Endothelial cell of umbilical vein (primary cell): ENCODE measurements at regions not wholly inside any gene's neighbourhood (a gene's known extent, or its start where the extent isn't known, plus 50 kb on each side); places are given as distances from the start of the nearest gene placed in this dataset.

Experiments
- BruUV-seq: library from RNA; stranded (reverse); fragments of 400-500 nt; replicated peaks from 2 replicates; lab custom pipeline; 2021; lab: Mats Ljungman, UMichigan
- CTCF ChIA-PET: fragments of 300-600, 350-600 bp; sonication (Branson Sonifier 250); formaldehyde crosslinking; loops from one replicate; lab custom pipeline; 2021; ENCODE audit warnings: antibody characterized with exemption, inconsistent platforms; lab: Charles Lee
- POLR2A ChIA-PET: fragments of 300-600, 350-600 bp; sonication (Branson Sonifier 250); formaldehyde crosslinking; loops from one replicate; lab custom pipeline; 2021; ENCODE audit warnings: antibody characterized with exemption, inconsistent platforms; lab: Charles Lee
- DNase-seq: peaks from one replicate; pipeline ENCODE4 v3.0.0-alpha.2; 2011; ENCODE audit warnings: low read depth, low spot score
- FAIRE-seq: peaks from 2 replicates; lab custom pipeline; 2011; peaks lifted over from hg19 to GRCh38; lab: Jason Lieb, UNC
- H2AFZ ChIP-seq: 2 replicates; pipeline ENCODE4 v1.6.0; 2012; ENCODE audit warnings: low read depth, low read length, control low read depth, inconsistent platforms
- H3K27ac ChIP-seq: 2 replicates; pipeline ENCODE4 v1.5.1; 2011; ENCODE audit warnings: low read depth, mild to moderate bottlenecking, control low read depth, low read length, moderate library complexity; ENCODE audit not compliant: insufficient read depth
- H3K27me3 ChIP-seq, 2 experiments: 2 replicates each; pipeline versions ENCODE4 v1.6.0 to v1.6.1; 2011; ENCODE audit warnings: low read length in 2 of 2, mixed read lengths in 1 of 2; ENCODE audit not compliant: control insufficient read depth in 2 of 2, insufficient read depth in 2 of 2
- H3K36me3 ChIP-seq, 2 experiments: 2 replicates in 1 of 2; 3 replicates in 1 of 2; pipeline ENCODE4 v1.5.1; 2011; ENCODE audit warnings: low read length in 2 of 2, mild to moderate bottlenecking in 1 of 2, moderate library complexity in 1 of 2; ENCODE audit not compliant: control insufficient read depth in 2 of 2, insufficient read depth in 2 of 2; ENCODE audit errors: extremely low read depth in 1 of 2
- H3K4me1 ChIP-seq: 3 replicates; pipeline ENCODE4 v1.5.1; 2011; ENCODE audit warnings: mild to moderate bottlenecking, low read length; ENCODE audit not compliant: control insufficient read depth, insufficient read depth; ENCODE audit errors: extremely low read depth
- H3K4me2 ChIP-seq: 2 replicates; pipeline ENCODE4 v1.6.1; 2011; ENCODE audit warnings: low read length, control low read depth, mixed read lengths; ENCODE audit not compliant: insufficient read depth
- H3K4me3 ChIP-seq, 3 experiments: fragments of 200-600 bp in 1 of 3; sonication (generic), shearing (Covaris generic) in 1 of 3; replicated peaks in 1 of 3; 2 replicates each; pipeline ENCODE4 v1.5.1; 2011 to 2016; ENCODE audit warnings: control low read depth in 3 of 3, low read length in 3 of 3, mild to moderate bottlenecking in 2 of 3, inconsistent platforms in 1 of 3, low read depth in 1 of 3, moderate library complexity in 1 of 3; ENCODE audit not compliant: insufficient read depth in 1 of 3
- H3K79me2 ChIP-seq: 2 replicates; pipeline ENCODE4 v1.6.0; 2012; ENCODE audit warnings: low read length, inconsistent platforms; ENCODE audit not compliant: control insufficient read depth, insufficient read depth
- H3K9ac ChIP-seq: replicated peaks from 2 replicates; pipeline ENCODE3; 2011; ENCODE audit warnings: low read length, control low read depth; ENCODE audit not compliant: insufficient read depth; ENCODE audit errors: extremely low read depth
- H3K9me1 ChIP-seq: replicated peaks from 3 replicates; pipeline ENCODE4 v1.6.0; 2011; ENCODE audit warnings: mild to moderate bottlenecking, low read length; ENCODE audit not compliant: control insufficient read depth, insufficient read depth; ENCODE audit errors: extremely low read depth
- H3K9me3 ChIP-seq: replicated peaks from 2 replicates; pipeline ENCODE4 v1.5.1; 2012; ENCODE audit warnings: low read length, inconsistent platforms; ENCODE audit not compliant: control insufficient read depth, insufficient read depth
- H4K20me1 ChIP-seq: replicated peaks from 2 replicates; pipeline ENCODE3; 2011; ENCODE audit warnings: mild to moderate bottlenecking, low read length; ENCODE audit not compliant: control insufficient read depth, insufficient read depth; ENCODE audit errors: extremely low read depth
- EZH2 ChIP-seq: IDR thresholded peaks from 2 replicates; pipeline ENCODE4 v1.6.1; 2012; ENCODE audit warnings: borderline replicate concordance, low read depth, mild to moderate bottlenecking, moderate library complexity, low read length, inconsistent platforms; ENCODE audit not compliant: severe bottlenecking
- FOS ChIP-seq: IDR thresholded peaks from 2 replicates; pipeline ENCODE4 v1.6.1; 2011; ENCODE audit warnings: mild to moderate bottlenecking, low read length, moderate library complexity, borderline replicate concordance; ENCODE audit not compliant: insufficient read depth
- GATA2 ChIP-seq: IDR thresholded peaks from 2 replicates; pipeline ENCODE4 v1.7.0; 2011; ENCODE audit warnings: low read depth, mild to moderate bottlenecking, moderate library complexity, mixed read lengths, low read length; ENCODE audit not compliant: insufficient read length, insufficient read depth
- POLR2A ChIP-seq: IDR thresholded peaks from 2 replicates; pipeline ENCODE4 v1.6.1; 2012; ENCODE audit warnings: low read depth, mild to moderate bottlenecking, control low read depth, low read length
- POLR2AphosphoS5 ChIP-seq: IDR thresholded peaks from 2 replicates; pipeline ENCODE4 v1.6.1; 2012; ENCODE audit warnings: low read depth, mild to moderate bottlenecking, control low read depth, low read length, moderate library complexity; ENCODE audit not compliant: insufficient read depth
- dilution Hi-C: fragments of 300-500 bp; cut with MboI; formaldehyde crosslinking; loops from one replicate; pipeline ENCODE4 v1.15.0; 2019; ENCODE audit warnings: low sequenced_read_pairs; ENCODE audit not compliant: extremely low pct_ligation_motif_present
- intact Hi-C: fragments of 100-400 bp; cut with micrococcal nuclease; formaldehyde crosslinking; loops from one replicate; pipeline ENCODE4 v1.10.0; 2022
- TF ChIP-seq, protein P1 (sequence below), 2 donors: IDR thresholded peaks; 1 replicate in 1 of 2; 2 replicates in 1 of 2; pipeline ENCODE4 v1.5.1; 2011; ENCODE audit warnings: low read length in 2 of 2, mild to moderate bottlenecking in 2 of 2, moderate library complexity in 2 of 2, control low read depth in 1 of 2, inconsistent platforms in 1 of 2, low read depth in 1 of 2; ENCODE audit not compliant: insufficient read depth in 1 of 2; ENCODE audit errors: extremely low read depth in 1 of 2
- TF ChIP-seq, protein P2 (sequence below): IDR thresholded peaks from 2 replicates; pipeline ENCODE4 v1.6.1; 2011; ENCODE audit not compliant: insufficient read depth, insufficient read length

DNA sequence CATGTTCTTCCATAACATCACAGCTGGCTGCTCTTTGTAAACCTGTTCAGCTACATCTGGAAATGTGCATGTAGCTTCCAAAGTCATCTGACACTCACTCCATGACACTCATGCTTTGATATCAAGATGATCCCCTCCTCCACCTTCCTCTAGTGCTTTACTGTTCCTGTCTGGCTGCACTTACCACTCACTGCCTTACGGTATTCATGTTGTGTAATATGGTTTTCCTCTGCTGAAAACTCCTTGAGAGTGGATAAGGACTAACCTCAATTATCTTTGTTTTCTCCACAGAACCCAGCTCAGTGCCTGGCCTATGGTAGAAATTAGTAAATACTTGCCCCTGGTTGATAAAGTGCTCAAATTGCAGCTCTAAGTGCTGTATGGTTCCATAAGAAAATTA, 483.9 kb downstream of the HTR7 start:
- intact Hi-C loops, result no loop called here

DNA sequence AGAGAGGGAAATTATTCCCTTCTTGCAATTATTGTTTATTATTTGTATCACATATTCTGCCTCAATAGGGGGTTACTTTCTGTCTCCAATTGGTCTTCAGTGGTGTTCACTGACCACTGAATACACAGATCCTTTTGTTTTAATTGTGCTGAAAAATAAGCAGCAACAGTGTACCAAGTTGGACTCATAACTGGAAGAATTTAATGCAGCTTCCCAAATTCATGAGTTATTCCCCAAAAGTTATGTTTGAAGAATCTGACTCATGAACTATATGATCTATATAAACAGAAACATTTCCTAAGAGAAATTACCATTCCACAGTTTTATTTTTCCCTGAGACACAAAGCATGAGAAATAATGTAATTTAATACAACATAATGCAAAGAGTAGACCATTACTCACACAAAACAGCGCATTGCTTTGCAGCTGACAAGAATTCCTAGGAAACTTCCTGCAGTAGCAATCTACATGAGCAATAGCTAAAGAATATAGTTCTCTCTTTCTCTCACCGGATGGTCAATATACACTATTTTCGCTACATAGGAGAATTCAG, 479.2 kb downstream of the HTR7 start:
- H3K4me1 ChIP-seq, result no peaks in the 10 kb centered on the region

More for the DNA sequence above, 483.9 kb downstream of the HTR7 start:
- DNase-seq (no peak), FAIRE-seq (no peak)
- Histone ChIP-seq H3K27me3 (no peaks in the 10 kb centered on the region), H3K9me1 (no peaks in the 10 kb centered on the region), H3K27ac (no peak overlapping the region), H3K4me3 (no peak overlapping the region), H3K36me3 (no peaks in the 10 kb centered on the region), H3K9ac (no peak overlapping the region), H4K20me1 (no peaks in the 10 kb centered on the region), H3K79me2 (no peaks in the 10 kb centered on the region), H3K4me2 (no peak overlapping the region), H3K4me1 (no peaks in the 10 kb centered on the region), H3K9me3 (no peaks in the 10 kb centered on the region), H2AFZ (no peak overlapping the region)
- ChIA-PET CTCF (interaction anchor here (1.5 kb wide), 1 partner anchor 16 kb away, joined by 4 read pairs; no protein-coding TSS in a partner anchor), POLR2A (no interaction called here)
- dilution Hi-C loops, result no loop called here
- BruUV-seq, result no TSS peak
- TF ChIP-seq POLR2AphosphoS5 (no peak), GATA2 (no peak), EZH2 (no peak), FOS (no peak)
- TF ChIP-seq, protein P1, sequence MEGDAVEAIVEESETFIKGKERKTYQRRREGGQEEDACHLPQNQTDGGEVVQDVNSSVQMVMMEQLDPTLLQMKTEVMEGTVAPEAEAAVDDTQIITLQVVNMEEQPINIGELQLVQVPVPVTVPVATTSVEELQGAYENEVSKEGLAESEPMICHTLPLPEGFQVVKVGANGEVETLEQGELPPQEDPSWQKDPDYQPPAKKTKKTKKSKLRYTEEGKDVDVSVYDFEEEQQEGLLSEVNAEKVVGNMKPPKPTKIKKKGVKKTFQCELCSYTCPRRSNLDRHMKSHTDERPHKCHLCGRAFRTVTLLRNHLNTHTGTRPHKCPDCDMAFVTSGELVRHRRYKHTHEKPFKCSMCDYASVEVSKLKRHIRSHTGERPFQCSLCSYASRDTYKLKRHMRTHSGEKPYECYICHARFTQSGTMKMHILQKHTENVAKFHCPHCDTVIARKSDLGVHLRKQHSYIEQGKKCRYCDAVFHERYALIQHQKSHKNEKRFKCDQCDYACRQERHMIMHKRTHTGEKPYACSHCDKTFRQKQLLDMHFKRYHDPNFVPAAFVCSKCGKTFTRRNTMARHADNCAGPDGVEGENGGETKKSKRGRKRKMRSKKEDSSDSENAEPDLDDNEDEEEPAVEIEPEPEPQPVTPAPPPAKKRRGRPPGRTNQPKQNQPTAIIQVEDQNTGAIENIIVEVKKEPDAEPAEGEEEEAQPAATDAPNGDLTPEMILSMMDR (IDR thresholded peaks at IDR 0.05; ENCODE audit: extremely low read depth in 1 of 2, insufficient read depth in 1 of 2, low read depth in 1 of 2, low read length in 2 of 2), result no peak

More for the DNA sequence above, 479.2 kb downstream of the HTR7 start:
- FAIRE-seq (no peak), DNase-seq (no peak)
- Histone ChIP-seq H3K9ac (no peak overlapping the region), H3K79me2 (no peaks in the 10 kb centered on the region), H3K4me3 (no peak overlapping the region), H3K9me3 (no peaks in the 10 kb centered on the region), H3K9me1 (no peaks in the 10 kb centered on the region), H3K27me3 (no peaks in the 10 kb centered on the region), H4K20me1 (no peaks in the 10 kb centered on the region), H2AFZ (no peak overlapping the region), H3K36me3 (no peaks in the 10 kb centered on the region), H3K27ac (no peak overlapping the region), H3K4me2 (no peak overlapping the region)
- dilution Hi-C loops (no loop called here), intact Hi-C loops (no loop called here)
- CTCF ChIA-PET, result no interaction called here
- TF ChIP-seq, protein P2, sequence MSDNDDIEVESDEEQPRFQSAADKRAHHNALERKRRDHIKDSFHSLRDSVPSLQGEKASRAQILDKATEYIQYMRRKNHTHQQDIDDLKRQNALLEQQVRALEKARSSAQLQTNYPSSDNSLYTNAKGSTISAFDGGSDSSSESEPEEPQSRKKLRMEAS, result no peak
- TF ChIP-seq POLR2A, result no peak
- TF ChIP-seq, protein P1 (IDR thresholded peaks at IDR 0.05; ENCODE audit: extremely low read depth in 1 of 2, insufficient read depth in 1 of 2, low read depth in 1 of 2, low read length in 2 of 2), result no peak
- BruUV-seq, result no TSS peak
- POLR2A ChIA-PET, result no interaction called here
